ENCODE measurements at regions not wholly inside any gene's neighbourhood (a gene's known extent, or its start where the extent isn't known, plus 50 kb on each side); places are given as distances from the start of the nearest gene placed in this dataset.

- TF ChIP-seq CTCF (conservative IDR thresholded peaks at IDR 0.05 in 1 of 2, IDR thresholded peaks at IDR 0.05 in 1 of 2; ENCODE audit: low read depth in 1 of 2, low read length in 2 of 2), result no peak
- TF ChIP-seq EZH2 (IDR thresholded peaks at IDR 0.05; ENCODE audit: low read length, missing control alignments), result no peak
Observed at GRCh38 chr16:9687737-9688319, 494.4 kb downstream of the GRIN2A start.

All from fibroblast of lung (primary cell).